Anterior cingulate cortex (tissue), 58 donors: ENCODE measurements at regions not wholly inside any gene's neighbourhood (a gene's known extent, or its start where the extent isn't known, plus 50 kb on each side); places are given as distances from the start of the nearest gene placed in this dataset.
"Not testable (repeated sequence)": the region's sequence is repeated elsewhere in the genome, so short reads cannot be mapped to it uniquely, and the experiment has no call there.

ENCODE experiments used
- DNase-seq, 58 donors: peaks; one replicate each; lab custom pipeline; 2025; lab: John Stamatoyannopoulos, UW

DNA sequence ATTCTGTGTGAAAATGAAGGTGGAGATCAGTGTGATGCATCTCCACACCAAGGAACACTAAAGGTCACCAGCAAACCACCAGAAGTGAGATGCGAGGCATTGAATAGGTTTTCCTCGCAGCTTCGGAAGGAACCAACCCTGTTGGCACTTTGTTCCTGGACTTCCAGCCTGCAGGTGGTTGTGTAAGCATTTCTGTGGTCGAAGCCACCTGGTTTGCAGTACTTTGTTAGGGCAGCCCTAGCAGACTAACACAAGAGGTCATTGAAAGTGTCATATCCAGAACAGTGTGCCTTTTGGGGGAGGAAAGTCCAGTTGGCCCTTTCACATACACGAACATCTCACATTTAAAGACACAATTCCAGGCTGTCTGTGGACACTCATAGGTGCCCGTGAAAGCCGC is 237.2 kb upstream of the PLGLB1 start:
- not testable (repeated sequence) for DNase-seq

DNA sequence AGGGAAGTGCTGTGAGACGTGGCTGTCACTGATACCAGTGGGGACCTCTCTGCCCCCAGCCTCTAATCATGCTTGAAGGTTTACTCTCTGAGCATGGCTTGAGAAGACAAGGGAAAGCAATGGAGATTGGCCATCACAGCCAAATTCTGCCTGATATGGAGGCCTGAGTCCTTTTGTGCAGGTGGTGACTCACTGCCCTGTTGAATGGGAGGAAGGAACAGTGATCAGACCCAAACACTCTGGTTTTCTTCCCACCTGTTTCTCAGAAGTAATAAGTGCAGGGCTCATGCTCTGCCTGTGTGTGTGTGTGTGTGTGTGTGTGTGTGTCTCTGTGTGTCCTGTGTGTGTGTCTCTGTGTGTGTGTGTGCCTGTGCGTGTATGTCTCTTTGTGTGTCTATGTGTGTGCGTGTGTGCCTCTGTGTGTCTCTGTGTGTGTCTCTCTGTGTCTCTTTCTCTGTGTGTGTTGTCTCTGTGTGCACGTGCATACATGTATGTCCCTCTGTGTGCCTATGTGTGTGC is 240.6 kb upstream of the PLGLB1 start:
- not testable (repeated sequence) for DNase-seq

DNA sequence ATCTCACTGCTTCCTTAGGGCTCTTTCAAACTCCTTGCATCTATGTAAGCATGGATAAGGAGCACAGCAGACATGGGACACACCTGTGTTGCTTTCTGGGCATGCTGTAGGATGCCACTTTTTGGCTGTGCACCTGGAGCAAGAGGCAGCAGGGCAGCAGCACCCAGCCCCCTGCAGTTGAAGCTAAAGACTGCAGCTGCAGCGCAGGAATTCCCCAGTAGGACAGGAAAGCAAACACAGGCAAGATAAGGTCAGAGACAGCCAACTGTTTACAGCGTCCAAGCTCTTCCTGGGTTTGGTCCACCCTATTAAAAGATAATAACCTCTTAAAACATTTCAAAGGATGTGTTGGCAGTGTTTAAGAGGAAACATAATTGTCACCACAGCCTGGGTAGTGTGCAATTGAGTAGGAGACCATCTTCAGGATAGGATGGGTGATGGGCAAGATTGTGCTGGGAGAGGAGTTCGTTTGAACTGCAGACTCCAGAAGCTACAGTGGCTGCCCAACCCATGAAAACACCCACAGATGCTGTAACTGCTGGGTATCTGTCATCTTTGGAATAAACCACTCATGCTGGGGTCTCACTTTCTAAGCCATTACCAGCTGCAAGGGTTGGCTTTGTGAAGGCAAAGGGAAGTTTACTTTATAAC is 242.3 kb upstream of the PLGLB1 start:
- not testable (repeated sequence) for DNase-seq

DNA sequence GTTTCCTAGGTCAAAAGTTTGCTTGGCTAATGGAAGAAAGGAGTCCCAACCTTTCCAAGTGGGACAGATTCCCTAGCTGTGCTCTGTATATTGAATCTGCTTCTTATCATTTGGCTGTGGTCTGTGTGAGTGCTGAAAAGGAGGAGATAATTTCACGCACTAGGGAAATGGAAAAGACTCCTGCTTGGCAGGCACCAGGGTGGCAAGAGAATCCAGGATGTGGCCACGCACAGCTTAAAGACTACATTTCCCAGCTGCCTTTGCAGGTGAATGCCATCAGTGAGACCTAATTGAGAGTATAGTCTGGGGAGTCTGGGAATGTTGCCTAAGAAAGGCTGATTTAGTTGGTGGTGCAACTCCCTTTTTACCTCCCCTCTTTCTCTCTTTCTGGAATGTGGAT is 253.5 kb upstream of the PLGLB1 start:
- not testable (repeated sequence) for DNase-seq

DNA sequence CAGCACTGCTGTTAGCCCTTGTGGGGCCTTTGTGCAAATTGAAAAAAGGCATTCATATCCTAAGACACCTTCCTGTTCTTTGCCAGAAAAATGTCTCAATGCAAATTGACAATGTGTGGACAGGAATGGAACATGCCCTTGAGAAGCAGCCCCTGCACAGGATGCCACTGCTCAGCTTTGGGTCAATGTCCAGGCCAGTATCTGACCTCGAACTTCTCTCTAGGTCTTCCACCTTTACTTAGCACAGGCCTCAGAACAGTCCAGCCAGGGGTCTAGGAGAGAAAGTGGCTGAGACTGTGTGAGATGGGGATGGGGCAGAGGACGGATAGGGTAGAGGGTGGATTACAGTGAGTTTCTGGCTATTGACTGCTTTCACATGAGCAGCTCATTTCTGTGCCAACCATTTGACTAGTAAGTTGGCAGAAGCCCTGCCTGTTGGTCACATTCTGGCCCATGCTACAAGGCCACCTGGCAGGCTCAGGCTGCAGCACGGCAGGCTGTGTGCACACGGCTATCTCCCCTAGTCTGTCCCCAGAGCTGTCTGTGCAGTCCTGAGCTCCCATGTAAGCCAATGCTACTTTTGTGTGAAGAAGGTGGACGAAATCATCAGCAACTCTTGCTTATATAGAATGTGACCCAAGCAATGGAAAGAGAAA is 254.5 kb upstream of the PLGLB1 start:
- DNase-seq, result not testable (repeated sequence)

DNA sequence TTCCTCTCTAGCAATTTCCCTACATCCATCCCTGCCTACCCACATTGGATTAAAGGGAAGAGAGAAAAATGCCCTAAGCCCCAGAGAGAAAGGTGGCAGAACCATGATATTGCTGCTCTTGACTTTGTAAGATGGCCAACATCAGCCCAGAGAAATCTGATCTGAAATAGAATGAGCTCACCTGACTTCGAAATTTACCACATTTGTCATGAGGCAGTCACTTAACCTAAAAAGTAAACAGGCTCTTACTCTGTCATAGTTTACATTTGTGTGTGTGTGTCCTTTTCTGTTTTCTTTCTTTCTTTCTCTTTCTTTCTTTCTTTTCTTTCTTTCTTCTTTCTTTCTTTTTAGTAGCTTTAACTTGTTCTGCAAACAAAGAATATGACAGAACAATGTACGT is 255.0 kb upstream of the PLGLB1 start:
- DNase-seq, result not testable (repeated sequence)

DNA sequence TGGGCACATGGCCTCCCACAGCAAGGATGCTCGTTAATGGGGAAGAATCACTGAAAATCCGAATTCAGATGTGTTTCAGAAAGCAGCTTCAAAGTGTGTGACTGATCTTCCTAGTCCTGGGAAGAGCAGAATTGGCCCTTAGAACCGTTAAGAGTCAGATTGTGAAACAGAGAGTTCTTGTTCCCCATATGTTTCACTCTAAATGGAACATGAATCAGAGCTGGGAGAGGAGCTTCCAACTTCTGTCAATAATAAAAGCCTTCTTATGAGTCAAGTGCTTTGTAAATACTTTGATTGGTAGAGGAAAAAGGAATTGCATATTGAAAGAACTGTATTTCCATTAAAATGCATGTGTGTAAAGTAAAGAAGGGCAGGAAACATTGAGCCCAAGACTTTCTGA is 256.1 kb upstream of the PLGLB1 start:
- DNase-seq, result not testable (repeated sequence)

DNA sequence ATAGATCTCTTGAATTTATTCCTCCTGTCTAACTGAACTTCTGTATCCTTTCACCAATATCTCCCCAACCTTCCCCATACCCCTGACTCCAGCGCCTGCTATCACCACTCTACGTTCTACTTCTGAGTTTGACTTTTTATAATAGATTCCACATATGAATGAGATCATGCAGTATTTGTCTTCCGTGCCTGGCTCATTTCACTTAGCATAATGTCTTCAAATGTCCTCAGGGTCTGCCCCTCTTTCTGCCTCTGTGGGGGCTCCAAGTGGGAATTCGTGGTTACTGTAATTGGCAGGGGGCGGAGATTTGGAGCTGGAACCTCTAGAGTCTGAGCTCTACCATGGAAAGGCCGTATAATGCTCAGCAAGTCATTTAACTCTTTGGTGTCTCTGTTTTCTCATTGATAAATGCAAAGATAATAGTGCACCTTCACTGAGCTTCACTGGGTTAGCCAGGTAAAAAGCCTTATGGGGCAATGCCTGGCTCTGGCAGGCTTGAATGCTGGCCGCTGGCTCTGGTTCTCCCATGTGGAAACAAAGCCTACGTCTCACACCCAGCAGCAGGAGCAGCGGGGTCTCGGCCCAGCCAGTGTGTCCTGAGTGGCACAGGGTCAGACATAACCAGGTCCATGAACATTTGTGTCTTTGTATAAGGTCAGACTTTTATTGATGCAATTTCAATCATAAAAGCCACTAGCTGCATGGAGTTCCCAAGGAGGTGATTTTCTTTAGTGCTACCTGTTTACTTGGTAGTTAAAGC is 259.1 kb upstream of the PLGLB1 start:
- not testable (repeated sequence) for DNase-seq

DNA sequence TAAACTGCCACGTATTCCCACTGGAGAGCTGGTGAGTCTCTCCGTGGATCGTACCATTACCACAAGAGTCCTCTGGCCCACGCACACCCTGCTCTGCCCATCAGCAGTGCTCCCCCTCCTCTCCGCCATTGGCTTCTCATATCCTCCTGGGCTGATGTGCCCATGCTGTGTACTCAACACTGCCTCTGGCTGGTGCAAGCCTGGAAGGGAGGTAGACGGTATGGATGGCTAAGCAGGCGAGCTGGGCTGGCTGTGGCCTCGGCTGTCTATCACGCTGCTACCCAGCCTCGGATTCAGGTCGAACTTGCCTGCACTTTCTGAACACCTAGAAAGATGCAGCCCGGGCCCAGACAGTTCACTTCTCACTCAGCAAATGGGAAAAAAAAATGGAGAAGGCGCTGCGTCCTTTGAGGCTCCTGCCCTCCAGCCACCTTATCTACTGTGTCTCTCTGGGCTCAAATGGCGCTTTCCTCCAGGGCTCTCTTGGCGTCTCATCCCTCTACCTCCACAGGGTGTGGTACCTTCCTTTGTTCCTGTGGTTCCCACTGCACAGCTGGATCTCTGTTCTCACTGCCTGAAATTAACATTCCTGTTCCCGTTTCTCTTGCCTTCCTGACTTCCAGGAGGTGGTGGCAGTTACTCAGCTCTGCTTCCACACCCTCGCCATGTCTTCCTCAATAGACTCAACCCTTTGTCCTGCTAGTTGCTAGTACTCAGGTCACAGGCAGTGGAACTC is 262.3 kb upstream of the PLGLB1 start:
- DNase-seq, result not testable (repeated sequence)

DNA sequence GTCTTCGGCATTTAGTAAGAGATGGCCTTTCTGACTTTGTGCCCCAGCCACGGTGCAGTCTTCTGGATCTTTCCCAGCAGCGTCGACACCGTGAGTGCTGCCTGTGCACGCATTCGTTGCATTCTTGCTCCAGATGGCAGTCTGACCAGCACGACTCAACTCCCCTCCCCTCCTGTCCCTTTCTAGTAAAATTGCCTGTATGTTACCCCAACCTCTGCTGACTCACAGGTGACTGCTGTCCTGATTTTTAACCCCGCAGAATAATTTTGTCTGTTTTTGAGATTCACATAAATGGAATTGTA is 262.8 kb upstream of the PLGLB1 start:
- not testable (repeated sequence) for DNase-seq

DNA sequence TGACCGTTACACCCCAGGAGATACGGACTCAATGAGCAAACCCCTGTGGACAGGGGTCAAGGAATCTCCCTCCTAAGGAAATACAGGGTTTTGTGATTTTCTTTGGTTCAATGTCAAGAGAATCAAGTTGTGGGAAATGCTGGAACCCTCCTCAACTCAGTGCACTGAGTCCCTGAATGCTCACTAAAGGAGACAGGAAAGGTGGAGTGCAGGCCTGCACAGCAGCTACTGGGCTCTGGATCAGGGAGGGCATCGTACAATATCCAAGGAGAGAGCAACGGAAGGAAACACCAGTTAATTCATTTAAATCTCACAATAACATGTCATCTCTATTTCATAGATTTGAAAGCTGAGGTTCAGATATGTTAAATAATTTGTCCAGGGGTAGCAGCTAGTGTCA is 263.5 kb upstream of the PLGLB1 start:
- not testable (repeated sequence) for DNase-seq

DNA sequence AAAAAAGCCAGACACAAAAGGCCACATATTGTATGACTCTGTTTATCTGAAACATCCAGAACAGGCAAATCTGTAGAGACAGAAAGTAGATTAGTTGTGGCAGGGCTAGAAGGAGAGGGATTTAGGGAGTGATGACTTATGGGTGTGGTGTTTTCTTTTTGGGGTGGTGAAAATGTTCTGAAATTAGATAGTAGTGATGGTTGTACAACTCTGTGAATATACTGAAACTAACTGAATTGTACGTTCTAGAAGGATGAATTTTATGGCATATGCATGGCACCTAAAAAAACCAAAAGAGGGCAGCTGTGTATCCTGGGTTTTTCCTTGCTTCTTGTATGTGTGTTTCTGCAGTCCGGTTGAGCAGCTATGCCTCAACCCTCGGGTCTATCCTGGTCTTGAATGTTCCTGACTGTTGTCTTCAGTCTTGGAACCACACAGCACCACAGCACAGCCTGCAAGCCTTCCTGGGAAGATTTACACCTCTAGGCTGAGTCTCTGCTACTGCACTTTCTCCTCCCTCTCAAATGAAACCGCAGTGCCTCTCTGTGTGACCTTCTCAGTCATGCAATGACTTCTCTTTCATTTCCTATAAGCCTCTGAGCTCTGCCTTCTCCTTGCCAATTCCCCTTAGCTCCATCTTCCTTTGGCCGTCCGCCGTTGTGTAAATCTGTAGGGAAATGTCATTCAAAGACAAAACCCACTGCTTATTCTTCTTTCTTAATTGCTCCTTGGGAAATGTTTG is 269.1 kb upstream of the PLGLB1 start:
- DNase-seq, result not testable (repeated sequence)

DNA sequence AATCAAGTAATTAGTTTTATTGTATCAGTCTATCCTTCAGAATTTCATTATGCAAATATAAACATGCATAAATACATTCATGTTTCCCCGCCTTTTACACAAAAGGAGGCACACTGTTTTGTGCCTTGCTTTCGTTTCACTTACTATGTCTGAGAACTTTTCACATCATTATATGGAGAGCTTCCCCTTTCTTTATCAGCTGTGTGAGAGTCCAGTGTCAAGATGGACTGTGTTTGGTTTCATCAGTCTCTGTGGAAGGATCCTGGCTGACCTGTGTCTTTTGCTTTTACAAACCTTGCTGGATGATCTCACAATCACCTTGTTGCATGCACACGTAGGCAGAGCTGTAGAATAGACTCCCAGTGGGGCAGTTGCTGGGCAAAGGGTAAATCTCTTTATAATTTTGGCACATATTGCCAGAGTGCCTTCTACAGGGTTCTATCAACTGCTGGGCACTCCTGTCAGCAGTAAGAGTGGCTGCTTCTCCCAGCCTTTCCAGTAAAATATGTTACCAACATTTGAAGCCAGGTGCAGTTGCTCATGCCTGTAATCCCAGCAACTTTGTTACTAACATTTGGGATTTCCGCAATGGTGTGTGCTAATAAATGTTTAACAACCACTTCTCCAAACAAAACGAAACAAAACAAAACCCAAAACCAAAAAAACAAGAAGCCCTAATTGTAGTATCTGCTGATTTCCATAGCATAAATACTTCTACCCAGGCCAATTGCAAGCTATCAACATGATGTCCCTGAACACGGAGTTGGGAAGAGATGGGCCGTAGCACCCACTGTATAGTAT is 270.0 kb upstream of the PLGLB1 start:
- DNase-seq, result not testable (repeated sequence)

DNA sequence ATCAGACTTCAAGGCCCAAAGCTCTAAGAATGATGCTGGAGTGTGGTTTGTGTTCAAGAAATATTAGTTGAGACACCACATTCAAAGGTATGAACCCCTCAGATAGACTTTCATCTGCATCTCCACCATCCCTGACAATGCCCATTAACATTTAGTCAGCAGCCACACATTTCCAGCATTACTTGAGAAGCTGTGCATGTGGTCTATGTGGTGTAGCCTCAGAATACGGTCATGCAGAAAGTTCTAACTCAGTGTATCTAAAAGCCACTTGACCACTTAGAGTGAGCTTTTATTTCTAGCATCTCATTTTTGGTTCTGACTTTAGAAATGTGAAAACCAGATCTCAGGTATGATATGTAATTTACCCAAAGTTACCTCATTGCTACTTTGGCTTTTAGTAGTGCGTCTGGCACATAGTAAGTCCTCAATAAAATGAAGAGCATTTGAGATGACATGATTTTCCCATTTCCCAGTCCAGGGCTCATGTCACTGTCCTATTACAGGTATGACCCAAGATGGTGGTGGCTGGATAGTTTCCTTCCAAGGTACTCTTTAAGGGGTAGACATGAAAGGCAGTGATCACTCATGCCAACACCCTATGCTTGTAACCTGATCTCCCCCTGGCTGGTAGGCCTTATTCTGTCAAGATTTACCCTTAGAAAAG is 272.4 kb upstream of the PLGLB1 start:
- not testable (repeated sequence) for DNase-seq

DNA sequence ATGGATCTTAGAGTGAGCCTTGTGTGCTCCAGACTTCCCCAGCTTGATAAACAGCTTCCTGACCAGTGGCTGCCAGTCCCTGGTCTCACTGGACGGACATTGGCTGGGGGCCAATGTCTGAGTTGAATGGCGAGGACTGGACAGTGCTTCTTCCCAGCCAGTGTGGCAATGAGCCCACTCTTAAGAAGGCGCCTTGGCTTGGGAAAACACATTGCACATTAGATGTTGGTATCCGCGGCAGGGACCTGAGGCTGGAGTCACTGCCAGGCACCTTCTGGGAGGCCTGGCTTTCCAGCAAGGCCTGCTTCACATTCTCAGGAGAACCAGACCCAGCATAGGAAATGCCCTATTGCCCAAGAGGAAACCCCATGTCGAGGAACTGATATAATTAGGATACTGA is 273.5 kb upstream of the PLGLB1 start:
- DNase-seq, result not testable (repeated sequence)

DNA sequence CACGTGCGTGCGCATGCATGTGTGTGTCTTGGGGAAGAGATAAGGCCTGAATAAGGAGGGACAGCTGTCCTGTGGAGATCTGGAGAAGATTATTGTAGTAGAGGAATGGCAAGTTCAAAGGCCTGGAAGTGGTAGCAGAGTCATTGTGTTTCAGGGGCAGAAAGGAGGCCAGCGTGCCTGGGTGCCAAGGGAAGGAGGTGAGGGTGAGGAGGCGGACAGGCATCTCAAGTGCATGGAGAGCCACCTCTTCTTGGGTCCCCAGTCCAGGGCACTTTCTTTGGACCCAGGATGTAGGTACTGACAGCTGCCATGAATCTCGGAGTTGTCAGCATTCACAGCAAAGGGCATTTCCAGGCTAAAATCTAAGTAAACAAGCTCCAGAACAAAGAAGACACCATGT is 279.7 kb upstream of the PLGLB1 start:
- DNase-seq, result not testable (repeated sequence)

DNA sequence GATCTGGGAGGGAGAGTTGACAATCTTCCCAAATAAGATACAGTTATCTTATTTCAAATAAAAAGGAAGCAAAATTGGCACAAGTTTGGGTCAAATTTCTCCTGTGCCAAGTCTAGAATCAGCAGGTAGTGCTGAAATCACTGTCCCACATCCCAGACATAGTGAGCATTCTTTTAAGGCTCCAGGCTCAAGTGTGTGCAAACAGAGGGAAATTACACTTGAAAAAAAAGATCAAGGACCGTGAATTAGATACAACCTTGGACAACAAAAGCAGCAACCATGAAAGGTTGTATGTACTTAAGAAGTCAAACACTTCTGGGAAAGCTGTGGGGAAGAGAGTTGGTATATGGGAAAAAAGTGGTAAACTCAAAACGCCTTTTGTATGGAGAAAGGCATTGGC is 280.2 kb upstream of the PLGLB1 start:
- not testable (repeated sequence) for DNase-seq

DNA sequence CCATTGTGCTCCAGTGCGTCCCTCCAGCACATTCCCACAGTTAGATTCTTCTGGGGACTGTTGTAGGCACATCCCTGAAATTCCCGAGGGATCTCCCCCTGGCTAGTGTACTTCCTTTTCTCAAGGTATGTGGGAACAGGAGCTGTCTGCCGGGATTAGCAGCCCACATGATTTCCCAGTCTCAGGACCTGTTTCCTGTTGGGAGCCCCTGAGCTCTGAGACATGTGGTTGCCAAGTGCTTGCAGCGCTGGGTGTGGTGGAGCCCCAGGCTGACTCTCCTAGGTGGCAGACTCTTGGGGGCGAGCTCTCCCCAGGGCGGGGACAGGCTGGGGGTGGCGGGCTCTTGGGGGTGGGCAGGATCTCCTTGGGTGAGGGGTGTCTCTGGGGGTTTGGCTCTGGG is 287.0 kb upstream of the PLGLB1 start:
- not testable (repeated sequence) for DNase-seq

DNA sequence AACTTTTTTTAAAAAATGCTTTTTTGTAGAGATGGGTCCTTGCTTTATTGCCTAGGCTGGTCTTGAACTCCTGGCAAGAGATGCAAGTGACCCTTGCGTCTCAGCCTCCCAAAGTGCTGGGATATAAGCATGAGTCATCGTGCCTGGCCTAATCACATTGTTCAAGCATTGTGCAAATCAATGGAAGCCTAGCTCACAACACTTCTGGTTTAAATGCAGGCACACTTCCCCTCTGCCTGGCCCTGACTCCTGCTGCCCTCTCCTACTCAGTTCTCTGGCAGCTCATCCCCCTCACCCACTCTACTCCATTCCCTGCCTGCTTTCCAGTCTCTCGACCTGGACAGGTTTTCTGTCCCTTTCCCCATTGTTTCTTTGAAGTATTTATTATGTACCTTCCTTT is 288.1 kb upstream of the PLGLB1 start:
- DNase-seq, result not testable (repeated sequence)
